ENCODE measurements at regions not wholly inside any gene's neighbourhood (a gene's known extent, or its start where the extent isn't known, plus 50 kb on each side); places are given as distances from the start of the nearest gene placed in this dataset.

GRCh38 chr16:5577463-5577862 lies 479.9 kb upstream of the EEF2KMT start:
- no peak overlapping the region for H3K4me2 ChIP-seq
- TF ChIP-seq, protein P1, sequence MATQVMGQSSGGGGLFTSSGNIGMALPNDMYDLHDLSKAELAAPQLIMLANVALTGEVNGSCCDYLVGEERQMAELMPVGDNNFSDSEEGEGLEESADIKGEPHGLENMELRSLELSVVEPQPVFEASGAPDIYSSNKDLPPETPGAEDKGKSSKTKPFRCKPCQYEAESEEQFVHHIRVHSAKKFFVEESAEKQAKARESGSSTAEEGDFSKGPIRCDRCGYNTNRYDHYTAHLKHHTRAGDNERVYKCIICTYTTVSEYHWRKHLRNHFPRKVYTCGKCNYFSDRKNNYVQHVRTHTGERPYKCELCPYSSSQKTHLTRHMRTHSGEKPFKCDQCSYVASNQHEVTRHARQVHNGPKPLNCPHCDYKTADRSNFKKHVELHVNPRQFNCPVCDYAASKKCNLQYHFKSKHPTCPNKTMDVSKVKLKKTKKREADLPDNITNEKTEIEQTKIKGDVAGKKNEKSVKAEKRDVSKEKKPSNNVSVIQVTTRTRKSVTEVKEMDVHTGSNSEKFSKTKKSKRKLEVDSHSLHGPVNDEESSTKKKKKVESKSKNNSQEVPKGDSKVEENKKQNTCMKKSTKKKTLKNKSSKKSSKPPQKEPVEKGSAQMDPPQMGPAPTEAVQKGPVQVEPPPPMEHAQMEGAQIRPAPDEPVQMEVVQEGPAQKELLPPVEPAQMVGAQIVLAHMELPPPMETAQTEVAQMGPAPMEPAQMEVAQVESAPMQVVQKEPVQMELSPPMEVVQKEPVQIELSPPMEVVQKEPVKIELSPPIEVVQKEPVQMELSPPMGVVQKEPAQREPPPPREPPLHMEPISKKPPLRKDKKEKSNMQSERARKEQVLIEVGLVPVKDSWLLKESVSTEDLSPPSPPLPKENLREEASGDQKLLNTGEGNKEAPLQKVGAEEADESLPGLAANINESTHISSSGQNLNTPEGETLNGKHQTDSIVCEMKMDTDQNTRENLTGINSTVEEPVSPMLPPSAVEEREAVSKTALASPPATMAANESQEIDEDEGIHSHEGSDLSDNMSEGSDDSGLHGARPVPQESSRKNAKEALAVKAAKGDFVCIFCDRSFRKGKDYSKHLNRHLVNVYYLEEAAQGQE (IDR thresholded peaks at IDR 0.05; ENCODE audit: unreplicated experiment) = no peak
- TF ChIP-seq ETS1 (IDR thresholded peaks at IDR 0.05) (no peak), CREB1 (CRISPR knock-in tag; IDR thresholded peaks at IDR 0.05; ENCODE audit: low read depth) (no peak), ZNF114 (CRISPR knock-in tag; IDR thresholded peaks at IDR 0.05) (no peak), EZH2 (IDR thresholded peaks at IDR 0.05; ENCODE audit: low read depth, unreplicated experiment) (no peak), JUNB (IDR thresholded peaks at IDR 0.05; ENCODE audit: unreplicated experiment) (no peak), POLR2AphosphoS5 (IDR thresholded peaks at IDR 0.05; ENCODE audit: low read depth) (no peak), NANOG (IDR thresholded peaks at IDR 0.05; ENCODE audit: borderline replicate concordance) (no peak), EZH2phosphoT487 (IDR thresholded peaks at IDR 0.05; ENCODE audit: unreplicated experiment) (no peak), ZNF462 (CRISPR knock-in tag; IDR thresholded peaks at IDR 0.05) (no peak), STAT1 (IDR thresholded peaks at IDR 0.05; ENCODE audit: unreplicated experiment) (no peak)
- no peaks in the 10 kb centered on the region for H3F3A ChIP-seq (replicated peaks; ENCODE audit: low read depth)
- Mint-ChIP-seq H3K36me3 (ENCODE audit: low read depth) (no peaks in the 10 kb centered on the region), H3K27me3 (ENCODE audit: insufficient read depth, low read depth, poor library complexity) (peaks cover 1% of the 10 kb centered on the region), H3K4me3 (no peak overlapping the region), H3K4me1 (peaks cover 14% of the 10 kb centered on the region), H3K9me3 (no peaks in the 10 kb centered on the region), H3K27ac (no peak overlapping the region)
- H3K36me3 ChIP-seq (ENCODE audit: insufficient read depth) = no peaks in the 10 kb centered on the region
- H3K4me1 ChIP-seq (ENCODE audit: insufficient read depth) = no peaks in the 10 kb centered on the region
- no peak overlapping the region for H3K4me3 ChIP-seq
- no peaks in the 10 kb centered on the region for H3K27me3 ChIP-seq (ENCODE audit: insufficient read depth)
- ATAC-seq (no peak), DNase-seq (ENCODE audit: low spot score) (no peak)
- H2AFZ ChIP-seq = no peak overlapping the region
- no peaks in the 10 kb centered on the region for H4K20me1 ChIP-seq (replicated peaks; ENCODE audit: insufficient read depth)
- no peaks in the 10 kb centered on the region for H3K79me2 ChIP-seq (replicated peaks; ENCODE audit: insufficient read depth)
- no peaks in the 10 kb centered on the region for H3K9me2 ChIP-seq (ENCODE audit: insufficient read depth)
- no peak overlapping the region for H3K27ac ChIP-seq (ENCODE audit: low read depth)
